ENCODE measurements at regions not wholly inside any gene's neighbourhood (a gene's known extent, or its start where the extent isn't known, plus 50 kb on each side); places are given as distances from the start of the nearest gene placed in this dataset.

DNA sequence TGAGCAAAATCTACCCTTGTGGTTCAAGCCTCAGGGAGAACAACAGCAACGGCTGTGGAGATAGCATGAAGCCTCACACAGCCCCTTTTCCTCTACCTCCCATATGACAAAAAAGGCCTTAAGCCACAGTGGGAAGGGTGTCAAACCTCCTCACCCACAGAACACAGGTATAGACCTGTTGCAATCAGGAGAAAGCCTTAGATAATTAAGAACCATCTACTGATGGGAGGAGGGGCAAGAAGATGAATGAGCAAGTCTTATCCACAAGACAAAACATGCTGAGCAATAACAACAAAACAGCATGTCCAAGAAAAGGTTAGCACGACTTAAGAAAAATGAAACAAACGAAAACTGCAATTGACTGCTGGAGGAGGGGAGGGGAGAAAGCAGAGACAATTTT lies 272.9 kb upstream of the BCHE start:
- ChIA-PET POLR2A (no interaction called here), CTCF (no interaction called here)
- DNase-seq, result no peak
- H3K9ac ChIP-seq, result no peak overlapping the region
- TF ChIP-seq ELF1 (IDR thresholded peaks at IDR 0.05) (no peak), YY1 (IDR thresholded peaks at IDR 0.05; ENCODE audit: low read depth) (no peak), SMC3 (IDR thresholded peaks at IDR 0.05; ENCODE audit: low read depth, low read length) (no peak), FOSL2 (IDR thresholded peaks at IDR 0.05; ENCODE audit: borderline replicate concordance, low read depth) (no peak), EP300 (IDR thresholded peaks at IDR 0.05; ENCODE audit: borderline replicate concordance in 1 of 2, low read depth in 1 of 2, low read length in 1 of 2) (no peak), CHD2 (IDR thresholded peaks at IDR 0.05; ENCODE audit: low read length, partially characterized antibody) (no peak), MEF2A (IDR thresholded peaks at IDR 0.05; ENCODE audit: borderline replicate concordance, low read depth) (no peak), TCF12 (IDR thresholded peaks at IDR 0.05) (no peak)
- TF ChIP-seq, protein P1, sequence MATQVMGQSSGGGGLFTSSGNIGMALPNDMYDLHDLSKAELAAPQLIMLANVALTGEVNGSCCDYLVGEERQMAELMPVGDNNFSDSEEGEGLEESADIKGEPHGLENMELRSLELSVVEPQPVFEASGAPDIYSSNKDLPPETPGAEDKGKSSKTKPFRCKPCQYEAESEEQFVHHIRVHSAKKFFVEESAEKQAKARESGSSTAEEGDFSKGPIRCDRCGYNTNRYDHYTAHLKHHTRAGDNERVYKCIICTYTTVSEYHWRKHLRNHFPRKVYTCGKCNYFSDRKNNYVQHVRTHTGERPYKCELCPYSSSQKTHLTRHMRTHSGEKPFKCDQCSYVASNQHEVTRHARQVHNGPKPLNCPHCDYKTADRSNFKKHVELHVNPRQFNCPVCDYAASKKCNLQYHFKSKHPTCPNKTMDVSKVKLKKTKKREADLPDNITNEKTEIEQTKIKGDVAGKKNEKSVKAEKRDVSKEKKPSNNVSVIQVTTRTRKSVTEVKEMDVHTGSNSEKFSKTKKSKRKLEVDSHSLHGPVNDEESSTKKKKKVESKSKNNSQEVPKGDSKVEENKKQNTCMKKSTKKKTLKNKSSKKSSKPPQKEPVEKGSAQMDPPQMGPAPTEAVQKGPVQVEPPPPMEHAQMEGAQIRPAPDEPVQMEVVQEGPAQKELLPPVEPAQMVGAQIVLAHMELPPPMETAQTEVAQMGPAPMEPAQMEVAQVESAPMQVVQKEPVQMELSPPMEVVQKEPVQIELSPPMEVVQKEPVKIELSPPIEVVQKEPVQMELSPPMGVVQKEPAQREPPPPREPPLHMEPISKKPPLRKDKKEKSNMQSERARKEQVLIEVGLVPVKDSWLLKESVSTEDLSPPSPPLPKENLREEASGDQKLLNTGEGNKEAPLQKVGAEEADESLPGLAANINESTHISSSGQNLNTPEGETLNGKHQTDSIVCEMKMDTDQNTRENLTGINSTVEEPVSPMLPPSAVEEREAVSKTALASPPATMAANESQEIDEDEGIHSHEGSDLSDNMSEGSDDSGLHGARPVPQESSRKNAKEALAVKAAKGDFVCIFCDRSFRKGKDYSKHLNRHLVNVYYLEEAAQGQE (IDR thresholded peaks at IDR 0.05; ENCODE audit: low read depth, low read length), result no peak
- TF ChIP-seq, protein P2, sequence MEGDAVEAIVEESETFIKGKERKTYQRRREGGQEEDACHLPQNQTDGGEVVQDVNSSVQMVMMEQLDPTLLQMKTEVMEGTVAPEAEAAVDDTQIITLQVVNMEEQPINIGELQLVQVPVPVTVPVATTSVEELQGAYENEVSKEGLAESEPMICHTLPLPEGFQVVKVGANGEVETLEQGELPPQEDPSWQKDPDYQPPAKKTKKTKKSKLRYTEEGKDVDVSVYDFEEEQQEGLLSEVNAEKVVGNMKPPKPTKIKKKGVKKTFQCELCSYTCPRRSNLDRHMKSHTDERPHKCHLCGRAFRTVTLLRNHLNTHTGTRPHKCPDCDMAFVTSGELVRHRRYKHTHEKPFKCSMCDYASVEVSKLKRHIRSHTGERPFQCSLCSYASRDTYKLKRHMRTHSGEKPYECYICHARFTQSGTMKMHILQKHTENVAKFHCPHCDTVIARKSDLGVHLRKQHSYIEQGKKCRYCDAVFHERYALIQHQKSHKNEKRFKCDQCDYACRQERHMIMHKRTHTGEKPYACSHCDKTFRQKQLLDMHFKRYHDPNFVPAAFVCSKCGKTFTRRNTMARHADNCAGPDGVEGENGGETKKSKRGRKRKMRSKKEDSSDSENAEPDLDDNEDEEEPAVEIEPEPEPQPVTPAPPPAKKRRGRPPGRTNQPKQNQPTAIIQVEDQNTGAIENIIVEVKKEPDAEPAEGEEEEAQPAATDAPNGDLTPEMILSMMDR (IDR thresholded peaks at IDR 0.05), result no peak
- WGBS (ENCODE audit: low lambda C conversion rate), result 6% methylated on average over 3 of the region's 3 CpGs
- H3K9me3 ChIP-seq, result no peaks in the 10 kb centered on the region
- H3K4me1 ChIP-seq (ENCODE audit: control insufficient read depth in 1 of 2, insufficient read depth in 2 of 2, low read depth in 1 of 2, low read length in 1 of 2), result no peaks in the 10 kb centered on the region
- no peaks in the 10 kb centered on the region for H4K20me1 ChIP-seq (ENCODE audit: insufficient read depth)
- no peak overlapping the region for H3K4me3 ChIP-seq (ENCODE audit: low read depth in 2 of 2, low read length in 1 of 2)
- H3K9me2 ChIP-seq, result no peaks in the 10 kb centered on the region
- no peak overlapping the region for H3K4me2 ChIP-seq
- H3K79me2 ChIP-seq (ENCODE audit: insufficient read depth), result no peaks in the 10 kb centered on the region
- no peaks in the 10 kb centered on the region for H3F3A ChIP-seq (replicated peaks; ENCODE audit: insufficient read depth)
- no peaks in the 10 kb centered on the region for H3K36me3 ChIP-seq (replicated peaks in 1 of 2; ENCODE audit: control insufficient read depth in 1 of 2, insufficient read depth in 2 of 2, low read length in 1 of 2)
- H3K27me3 ChIP-seq (ENCODE audit: insufficient read depth), result no peaks in the 10 kb centered on the region
- no peak overlapping the region for H3K27ac ChIP-seq (ENCODE audit: low read depth in 2 of 2, low read length in 1 of 2)
- no peak overlapping the region for H2AFZ ChIP-seq (ENCODE audit: low read depth)

- H3K27ac ChIP-seq (ENCODE audit: low read depth in 2 of 2, low read length in 1 of 2), result no peak overlapping the region
- no peak overlapping the region for H3K9ac ChIP-seq
- H3K9me3 ChIP-seq, result no peaks in the 10 kb centered on the region
- H3K4me3 ChIP-seq (ENCODE audit: low read depth in 2 of 2, low read length in 1 of 2), result no peak overlapping the region
- no peak for DNase-seq
- no peaks in the 10 kb centered on the region for H3F3A ChIP-seq (replicated peaks; ENCODE audit: insufficient read depth)
- ChIA-PET CTCF (no interaction called here), POLR2A (no interaction called here)
- H3K79me2 ChIP-seq (ENCODE audit: insufficient read depth), result no peaks in the 10 kb centered on the region
- no peaks in the 10 kb centered on the region for H3K9me2 ChIP-seq
- H2AFZ ChIP-seq (ENCODE audit: low read depth), result no peak overlapping the region
- H3K4me2 ChIP-seq, result no peak overlapping the region
- H3K36me3 ChIP-seq (replicated peaks in 1 of 2; ENCODE audit: control insufficient read depth in 1 of 2, insufficient read depth in 2 of 2, low read length in 1 of 2), result no peaks in the 10 kb centered on the region
- H3K27me3 ChIP-seq (ENCODE audit: insufficient read depth), result no peaks in the 10 kb centered on the region
- H3K4me1 ChIP-seq (ENCODE audit: control insufficient read depth in 1 of 2, insufficient read depth in 2 of 2, low read depth in 1 of 2, low read length in 1 of 2), result no peaks in the 10 kb centered on the region
- TF ChIP-seq FOXM1 (IDR thresholded peaks at IDR 0.05; ENCODE audit: low read depth) (no peak), MXI1 (IDR thresholded peaks at IDR 0.05; ENCODE audit: low read depth, low read length) (no peak), RAD21 (IDR thresholded peaks at IDR 0.05; ENCODE audit: low read length) (no peak), IRF3 (IDR thresholded peaks at IDR 0.05; ENCODE audit: low read depth, low read length) (no peak)
- TF ChIP-seq, protein P3, sequence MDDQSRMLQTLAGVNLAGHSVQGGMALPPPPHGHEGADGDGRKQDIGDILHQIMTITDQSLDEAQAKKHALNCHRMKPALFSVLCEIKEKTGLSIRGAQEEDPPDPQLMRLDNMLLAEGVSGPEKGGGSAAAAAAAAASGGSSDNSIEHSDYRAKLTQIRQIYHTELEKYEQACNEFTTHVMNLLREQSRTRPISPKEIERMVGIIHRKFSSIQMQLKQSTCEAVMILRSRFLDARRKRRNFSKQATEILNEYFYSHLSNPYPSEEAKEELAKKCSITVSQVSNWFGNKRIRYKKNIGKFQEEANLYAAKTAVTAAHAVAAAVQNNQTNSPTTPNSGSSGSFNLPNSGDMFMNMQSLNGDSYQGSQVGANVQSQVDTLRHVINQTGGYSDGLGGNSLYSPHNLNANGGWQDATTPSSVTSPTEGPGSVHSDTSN (IDR thresholded peaks at IDR 0.05), result no peak
- H4K20me1 ChIP-seq (ENCODE audit: insufficient read depth), result no peaks in the 10 kb centered on the region
Measured at GRCh38 chr3:166104938-166105337, 267.7 kb upstream of the BCHE start.
